Testis (tissue), 2 donors: ENCODE measurements at regions not wholly inside any gene's neighbourhood (a gene's known extent, or its start where the extent isn't known, plus 50 kb on each side); places are given as distances from the start of the nearest gene placed in this dataset.

Source experiments
- POLR2A ChIP-seq: fragments of 450-650 bp; IDR thresholded peaks from one replicate; pipeline ENCODE4 v1.6.1; 2017; ENCODE audit warnings: antibody characterized with exemption, mild to moderate bottlenecking, moderate library complexity
- TF ChIP-seq, protein P1 (sequence below), 3 experiments: fragments of 450-650 bp in 2 of 3; fragments of 200-600 bp in 1 of 3; sonication (generic) in 1 of 3; IDR thresholded peaks; one replicate each; pipeline ENCODE4 v1.5.1; 2016 to 2019; ENCODE audit warnings: antibody characterized with exemption in 3 of 3, mild to moderate bottlenecking in 2 of 3, moderate library complexity in 1 of 3

DNA sequence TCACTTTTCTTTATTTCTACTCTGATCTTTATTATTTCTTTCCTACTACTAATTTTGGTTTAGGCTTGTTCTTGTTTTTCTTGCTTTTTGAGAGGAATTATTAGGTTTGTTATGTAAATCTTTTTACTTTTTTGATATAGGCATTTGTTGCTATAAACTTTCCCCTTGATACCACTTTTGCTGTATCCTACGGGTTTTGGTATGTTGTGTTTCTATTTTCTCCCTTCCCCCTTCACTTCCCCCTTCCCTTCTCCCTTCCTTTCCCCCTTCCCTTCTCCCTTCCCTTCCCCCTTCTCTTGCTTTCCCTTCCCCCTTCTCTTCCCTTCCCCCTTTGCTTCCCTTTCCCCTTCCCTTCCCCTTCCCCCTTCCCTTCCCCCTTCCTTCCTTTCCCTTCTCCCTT lies 529.6 kb downstream of the RAB38 start:
- TF ChIP-seq, protein P1, sequence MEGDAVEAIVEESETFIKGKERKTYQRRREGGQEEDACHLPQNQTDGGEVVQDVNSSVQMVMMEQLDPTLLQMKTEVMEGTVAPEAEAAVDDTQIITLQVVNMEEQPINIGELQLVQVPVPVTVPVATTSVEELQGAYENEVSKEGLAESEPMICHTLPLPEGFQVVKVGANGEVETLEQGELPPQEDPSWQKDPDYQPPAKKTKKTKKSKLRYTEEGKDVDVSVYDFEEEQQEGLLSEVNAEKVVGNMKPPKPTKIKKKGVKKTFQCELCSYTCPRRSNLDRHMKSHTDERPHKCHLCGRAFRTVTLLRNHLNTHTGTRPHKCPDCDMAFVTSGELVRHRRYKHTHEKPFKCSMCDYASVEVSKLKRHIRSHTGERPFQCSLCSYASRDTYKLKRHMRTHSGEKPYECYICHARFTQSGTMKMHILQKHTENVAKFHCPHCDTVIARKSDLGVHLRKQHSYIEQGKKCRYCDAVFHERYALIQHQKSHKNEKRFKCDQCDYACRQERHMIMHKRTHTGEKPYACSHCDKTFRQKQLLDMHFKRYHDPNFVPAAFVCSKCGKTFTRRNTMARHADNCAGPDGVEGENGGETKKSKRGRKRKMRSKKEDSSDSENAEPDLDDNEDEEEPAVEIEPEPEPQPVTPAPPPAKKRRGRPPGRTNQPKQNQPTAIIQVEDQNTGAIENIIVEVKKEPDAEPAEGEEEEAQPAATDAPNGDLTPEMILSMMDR (IDR thresholded peaks at IDR 0.05): no peak
- TF ChIP-seq POLR2A: no peak
